ENCODE measurements at regions not wholly inside any gene's neighbourhood (a gene's known extent, or its start where the extent isn't known, plus 50 kb on each side); places are given as distances from the start of the nearest gene placed in this dataset.

DNA sequence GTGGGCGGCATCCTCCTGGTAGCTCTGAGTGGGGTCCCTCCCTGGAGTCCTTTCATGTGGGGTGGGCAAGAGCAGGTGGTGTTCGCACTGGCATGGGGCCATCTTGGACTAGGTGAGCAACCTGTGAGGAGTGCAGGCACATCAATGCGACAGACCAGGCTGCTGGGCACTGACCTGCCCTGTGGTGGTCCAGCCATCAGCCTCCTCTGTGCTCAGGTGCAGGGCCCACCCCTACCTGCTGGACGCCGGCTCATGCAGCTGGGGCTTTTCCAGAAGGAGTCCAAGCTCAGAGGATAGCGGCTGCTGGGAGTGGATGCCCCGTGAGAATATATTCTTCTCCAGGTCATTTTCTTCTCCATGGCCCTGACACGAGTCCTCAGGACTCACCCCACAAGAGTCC is 424.4 kb downstream of the GLRX3 start:
- TF ChIP-seq, protein P1, sequence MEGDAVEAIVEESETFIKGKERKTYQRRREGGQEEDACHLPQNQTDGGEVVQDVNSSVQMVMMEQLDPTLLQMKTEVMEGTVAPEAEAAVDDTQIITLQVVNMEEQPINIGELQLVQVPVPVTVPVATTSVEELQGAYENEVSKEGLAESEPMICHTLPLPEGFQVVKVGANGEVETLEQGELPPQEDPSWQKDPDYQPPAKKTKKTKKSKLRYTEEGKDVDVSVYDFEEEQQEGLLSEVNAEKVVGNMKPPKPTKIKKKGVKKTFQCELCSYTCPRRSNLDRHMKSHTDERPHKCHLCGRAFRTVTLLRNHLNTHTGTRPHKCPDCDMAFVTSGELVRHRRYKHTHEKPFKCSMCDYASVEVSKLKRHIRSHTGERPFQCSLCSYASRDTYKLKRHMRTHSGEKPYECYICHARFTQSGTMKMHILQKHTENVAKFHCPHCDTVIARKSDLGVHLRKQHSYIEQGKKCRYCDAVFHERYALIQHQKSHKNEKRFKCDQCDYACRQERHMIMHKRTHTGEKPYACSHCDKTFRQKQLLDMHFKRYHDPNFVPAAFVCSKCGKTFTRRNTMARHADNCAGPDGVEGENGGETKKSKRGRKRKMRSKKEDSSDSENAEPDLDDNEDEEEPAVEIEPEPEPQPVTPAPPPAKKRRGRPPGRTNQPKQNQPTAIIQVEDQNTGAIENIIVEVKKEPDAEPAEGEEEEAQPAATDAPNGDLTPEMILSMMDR (conservative IDR thresholded peaks at IDR 0.05 in 1 of 2, IDR thresholded peaks at IDR 0.05 in 1 of 2; ENCODE audit: extremely low read depth in 1 of 2, insufficient read depth in 1 of 2, low read depth in 1 of 2, low read length in 2 of 2), result no peak
- TF ChIP-seq EZH2 (IDR thresholded peaks at IDR 0.05; ENCODE audit: borderline replicate concordance, low read length), result no peak
